ENCODE measurements at regions not wholly inside any gene's neighbourhood (a gene's known extent, or its start where the extent isn't known, plus 50 kb on each side); places are given as distances from the start of the nearest gene placed in this dataset.

GRCh38 chr2:64789466-64790320 lies 136.0 kb upstream of the SERTAD2 start:
- no peak for DNase-seq (ENCODE audit: insufficient read length, low spot score)
- no peak for FAIRE-seq
- TF ChIP-seq POLR2AphosphoS5 (IDR thresholded peaks at IDR 0.05; ENCODE audit: low read depth, low read length) (no peak), PAX5 (IDR thresholded peaks at IDR 0.05; ENCODE audit: insufficient read depth, low read length, severe bottlenecking) (no peak), TAF1 (IDR thresholded peaks at IDR 0.05; ENCODE audit: low read depth, low read length) (no peak), POLR2A (IDR thresholded peaks at IDR 0.05; ENCODE audit: low read depth, low read length) (no peak), SPI1 (IDR thresholded peaks at IDR 0.05; ENCODE audit: low read depth, low read length) (no peak), POU2F2 (IDR thresholded peaks at IDR 0.05; ENCODE audit: low read depth, low read length) (no peak)

GRCh38 chr2:64792300-64792699 lies 138.6 kb upstream of the SERTAD2 start:
- FAIRE-seq (no peak), DNase-seq (ENCODE audit: insufficient read length, low spot score) (no peak)
- TF ChIP-seq SPI1 (IDR thresholded peaks at IDR 0.05; ENCODE audit: low read depth, low read length) (no peak), PAX5 (IDR thresholded peaks at IDR 0.05; ENCODE audit: insufficient read depth, low read length, severe bottlenecking) (no peak), TAF1 (IDR thresholded peaks at IDR 0.05; ENCODE audit: low read depth, low read length) (no peak), POLR2A (IDR thresholded peaks at IDR 0.05; ENCODE audit: low read depth, low read length) (no peak), POLR2AphosphoS5 (IDR thresholded peaks at IDR 0.05; ENCODE audit: low read depth, low read length) (no peak), POU2F2 (IDR thresholded peaks at IDR 0.05; ENCODE audit: low read depth, low read length) (no peak)

GRCh38 chr2:64792995-64793639 lies 139.4 kb upstream of the SERTAD2 start:
- TF ChIP-seq SPI1 (IDR thresholded peaks at IDR 0.05; ENCODE audit: low read depth, low read length) (no peak), POLR2A (IDR thresholded peaks at IDR 0.05; ENCODE audit: low read depth, low read length) (no peak), POU2F2 (IDR thresholded peaks at IDR 0.05; ENCODE audit: low read depth, low read length) (no peak), PAX5 (IDR thresholded peaks at IDR 0.05; ENCODE audit: insufficient read depth, low read length, severe bottlenecking) (no peak), TAF1 (IDR thresholded peaks at IDR 0.05; ENCODE audit: low read depth, low read length) (no peak), POLR2AphosphoS5 (IDR thresholded peaks at IDR 0.05; ENCODE audit: low read depth, low read length) (no peak)
- FAIRE-seq, result no peak
- no peak for DNase-seq (ENCODE audit: insufficient read length, low spot score)

DNA sequence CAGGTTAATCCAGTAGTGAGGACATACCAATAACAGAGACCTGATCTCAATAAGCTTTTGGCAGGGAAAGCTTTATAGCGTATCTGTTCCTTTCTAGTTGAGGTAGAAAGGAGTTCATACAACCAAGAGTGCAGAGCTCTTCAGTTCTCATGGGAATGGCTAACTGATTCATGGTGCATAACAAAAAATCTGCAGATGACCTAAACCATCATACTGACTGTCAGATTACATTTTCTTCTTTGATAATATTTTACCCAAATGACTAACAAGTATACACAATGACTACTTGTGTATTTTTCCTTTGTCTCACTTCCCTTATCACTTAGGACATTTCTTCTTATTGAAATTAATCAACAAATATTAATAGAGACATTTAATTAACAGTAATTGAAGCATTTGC lies 140.0 kb upstream of the SERTAD2 start:
- no peak for DNase-seq (ENCODE audit: insufficient read length, low spot score)
- no peak for FAIRE-seq
- no peak for TF ChIP-seq PAX5 (IDR thresholded peaks at IDR 0.05; ENCODE audit: insufficient read depth, low read length, severe bottlenecking)
- TF ChIP-seq SPI1 (IDR thresholded peaks at IDR 0.05; ENCODE audit: low read depth, low read length), result peak; percentile 53; the same call in 1 of the 2 replicates
- no peak for TF ChIP-seq POLR2AphosphoS5 (IDR thresholded peaks at IDR 0.05; ENCODE audit: low read depth, low read length)
- TF ChIP-seq POU2F2 (IDR thresholded peaks at IDR 0.05; ENCODE audit: low read depth, low read length), result no peak
- no peak for TF ChIP-seq POLR2A (IDR thresholded peaks at IDR 0.05; ENCODE audit: low read depth, low read length)
- TF ChIP-seq TAF1 (IDR thresholded peaks at IDR 0.05; ENCODE audit: low read depth, low read length), result no peak

- DNase-seq (ENCODE audit: insufficient read length, low spot score), result no peak
- FAIRE-seq, result no peak
- TF ChIP-seq TAF1 (IDR thresholded peaks at IDR 0.05; ENCODE audit: low read depth, low read length) (no peak), POU2F2 (IDR thresholded peaks at IDR 0.05; ENCODE audit: low read depth, low read length) (no peak), POLR2AphosphoS5 (IDR thresholded peaks at IDR 0.05; ENCODE audit: low read depth, low read length) (no peak), POLR2A (IDR thresholded peaks at IDR 0.05; ENCODE audit: low read depth, low read length) (no peak), SPI1 (IDR thresholded peaks at IDR 0.05; ENCODE audit: low read depth, low read length) (no peak), PAX5 (IDR thresholded peaks at IDR 0.05; ENCODE audit: insufficient read depth, low read length, severe bottlenecking) (no peak)
These were observed 140.8 kb upstream of the SERTAD2 start for GRCh38 chr2:64794426-64794995.

DNA sequence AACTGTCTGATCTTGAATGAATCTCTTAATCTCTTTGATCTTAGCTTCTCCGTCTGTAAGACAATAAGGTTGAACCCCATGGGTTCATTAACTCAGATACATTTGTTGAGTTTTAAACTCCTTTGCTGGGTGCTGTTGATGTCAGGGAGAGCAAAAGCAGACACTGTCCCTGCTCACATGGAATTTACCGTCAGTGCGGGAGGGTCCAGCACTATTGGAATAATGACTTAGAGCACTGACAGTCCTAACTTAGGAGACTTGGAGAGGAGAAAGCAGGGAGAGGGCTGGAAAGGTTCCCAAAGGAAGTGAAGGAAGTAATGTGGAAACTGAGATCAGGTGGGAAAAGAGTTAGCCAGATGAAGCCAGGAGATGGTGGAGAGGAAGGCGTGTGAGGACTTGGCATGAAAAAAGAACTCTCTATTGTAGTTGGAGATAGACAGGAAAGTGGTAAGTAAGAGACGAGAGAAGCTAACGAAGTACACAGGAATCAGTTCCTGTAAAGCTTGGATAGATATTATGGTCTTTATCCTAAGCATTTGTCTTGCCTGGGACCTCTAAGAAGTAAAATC lies 141.4 kb upstream of the SERTAD2 start:
- FAIRE-seq, result no peak

DNA sequence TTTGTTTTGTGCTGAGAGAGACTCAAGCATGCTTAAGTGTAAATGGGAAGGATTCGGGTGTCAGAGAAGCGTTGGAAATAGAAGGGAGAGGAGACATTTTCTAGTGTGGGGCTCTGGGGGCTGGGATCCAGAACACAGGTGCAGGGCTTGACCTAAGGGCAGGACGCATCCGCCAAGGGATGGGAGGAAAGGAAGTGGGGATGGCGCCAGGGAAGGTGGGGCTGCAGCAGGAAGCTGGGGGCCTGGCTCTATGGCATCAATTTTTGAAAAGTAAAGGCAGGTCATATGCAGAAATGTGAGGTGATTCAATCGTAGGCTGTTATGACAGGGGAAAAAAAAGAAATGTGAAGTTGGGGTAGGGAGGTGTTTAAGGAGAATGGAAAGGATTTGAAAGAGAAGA lies 143.2 kb upstream of the SERTAD2 start:
- no peak for DNase-seq (ENCODE audit: insufficient read length, low spot score)
- TF ChIP-seq SPI1 (IDR thresholded peaks at IDR 0.05; ENCODE audit: low read depth, low read length) (no peak), POU2F2 (IDR thresholded peaks at IDR 0.05; ENCODE audit: low read depth, low read length) (no peak), POLR2AphosphoS5 (IDR thresholded peaks at IDR 0.05; ENCODE audit: low read depth, low read length) (no peak), TAF1 (IDR thresholded peaks at IDR 0.05; ENCODE audit: low read depth, low read length) (no peak), POLR2A (IDR thresholded peaks at IDR 0.05; ENCODE audit: low read depth, low read length) (no peak), PAX5 (IDR thresholded peaks at IDR 0.05; ENCODE audit: insufficient read depth, low read length, severe bottlenecking) (no peak)
- FAIRE-seq, result no peak

More for the DNA sequence above, 141.4 kb upstream of the SERTAD2 start:
- TF ChIP-seq TAF1 (IDR thresholded peaks at IDR 0.05; ENCODE audit: low read depth, low read length) (no peak), POU2F2 (IDR thresholded peaks at IDR 0.05; ENCODE audit: low read depth, low read length) (no peak), POLR2AphosphoS5 (IDR thresholded peaks at IDR 0.05; ENCODE audit: low read depth, low read length) (no peak), SPI1 (IDR thresholded peaks at IDR 0.05; ENCODE audit: low read depth, low read length) (no peak), PAX5 (IDR thresholded peaks at IDR 0.05; ENCODE audit: insufficient read depth, low read length, severe bottlenecking) (no peak), POLR2A (IDR thresholded peaks at IDR 0.05; ENCODE audit: low read depth, low read length) (no peak)
- no peak for DNase-seq (ENCODE audit: insufficient read length, low spot score)

GRCh38 chr2:64797881-64798575 lies 144.3 kb upstream of the SERTAD2 start:
- FAIRE-seq (no peak), DNase-seq (ENCODE audit: insufficient read length, low spot score) (no peak)
- TF ChIP-seq POU2F2 (IDR thresholded peaks at IDR 0.05; ENCODE audit: low read depth, low read length) (no peak), SPI1 (IDR thresholded peaks at IDR 0.05; ENCODE audit: low read depth, low read length) (no peak), POLR2A (IDR thresholded peaks at IDR 0.05; ENCODE audit: low read depth, low read length) (no peak), TAF1 (IDR thresholded peaks at IDR 0.05; ENCODE audit: low read depth, low read length) (no peak), POLR2AphosphoS5 (IDR thresholded peaks at IDR 0.05; ENCODE audit: low read depth, low read length) (no peak), PAX5 (IDR thresholded peaks at IDR 0.05; ENCODE audit: insufficient read depth, low read length, severe bottlenecking) (no peak)
